CD4-positive, alpha-beta T cell (primary cell): ENCODE measurements at regions not wholly inside any gene's neighbourhood (a gene's known extent, or its start where the extent isn't known, plus 50 kb on each side); places are given as distances from the start of the nearest gene placed in this dataset.

Experiments used
- ATAC-seq: fragments of 200-7000 bp; cut with Tn5 transposase; one replicate; pipeline ENCODE4 v1.10.0; 2022; ENCODE audit warnings: mild to moderate bottlenecking; ENCODE audit not compliant: poor library complexity
- CTCF ChIA-PET: fragments of 350-600 bp; sonication (Branson Sonifier 250); formaldehyde crosslinking; loops from one replicate; lab custom pipeline; 2021; ENCODE audit warnings: antibody characterized with exemption, inconsistent platforms; lab: Charles Lee
- POLR2A ChIA-PET: fragments of 350-600 bp; sonication (Branson Sonifier 250); formaldehyde crosslinking; loops from one replicate; lab custom pipeline; 2021; ENCODE audit warnings: antibody characterized with exemption, inconsistent platforms; lab: Charles Lee
- DNase-seq, 14 experiments: peaks; one replicate each; pipeline ENCODE4 v3.0.0-alpha.2; 2013 to 2020; ENCODE audit warnings: mixed read lengths in 2 of 14
- H3K27ac ChIP-seq, 2 donors: one replicate each; pipeline versions ENCODE4 v1.5.1 to v1.7.0; 2013; ENCODE audit warnings: low read length in 2 of 2, low read depth in 1 of 2, mild to moderate bottlenecking in 1 of 2
- H3K27me3 ChIP-seq, 2 experiments: 1 replicate in 1 of 2; 2 replicates in 1 of 2; pipeline versions ENCODE4 v1.6.1 to v1.7.0; 2013; ENCODE audit warnings: low read length in 2 of 2, control low read depth in 1 of 2, mild to moderate bottlenecking in 1 of 2, moderate library complexity in 1 of 2; ENCODE audit not compliant: insufficient read depth in 2 of 2, control insufficient read depth in 1 of 2
- H3K36me3 ChIP-seq: one replicate; pipeline ENCODE4 v1.6.1; 2013; ENCODE audit warnings: low read length, control low read depth; ENCODE audit not compliant: insufficient read depth
- H3K4me1 ChIP-seq: one replicate; pipeline ENCODE4 v1.6.1; 2013; ENCODE audit warnings: low read length, control low read depth; ENCODE audit not compliant: insufficient read depth
- H3K4me3 ChIP-seq: one replicate; pipeline ENCODE4 v1.5.1; 2013; ENCODE audit warnings: mild to moderate bottlenecking, low read length, moderate library complexity
- H3K9me3 ChIP-seq, 2 experiments: 1 replicate in 1 of 2; 2 replicates in 1 of 2; pipeline versions ENCODE4 v1.6.1 to v1.7.0; 2013; ENCODE audit warnings: low read length in 2 of 2, mild to moderate bottlenecking in 2 of 2, control low read depth in 1 of 2, moderate library complexity in 1 of 2; ENCODE audit not compliant: control insufficient read depth in 1 of 2, insufficient read depth in 1 of 2
- H3K27ac Mint-ChIP-seq: one replicate; pipeline ENCODE4 v1.8.0; 2020; ENCODE audit warnings: mixed read lengths
- H3K27me3 Mint-ChIP-seq: one replicate; pipeline ENCODE4 v1.8.0; 2021; ENCODE audit warnings: mixed read lengths
- H3K36me3 Mint-ChIP-seq: one replicate; pipeline ENCODE4 v1.8.0; 2021; ENCODE audit warnings: low read depth, mixed read lengths
- H3K4me1 Mint-ChIP-seq: one replicate; pipeline ENCODE4 v1.8.0; 2021; ENCODE audit warnings: low read depth, mixed read lengths
- H3K4me3 Mint-ChIP-seq: one replicate; pipeline ENCODE4 v1.8.0; 2020; ENCODE audit warnings: mild to moderate bottlenecking, mixed read lengths
- H3K9me3 Mint-ChIP-seq: one replicate; pipeline ENCODE4 v1.8.0; 2020; ENCODE audit warnings: mixed read lengths
- CTCF ChIP-seq: fragments of 200-600 bp; IDR thresholded peaks from one replicate; pipeline ENCODE4 v1.8.0; 2022; ENCODE audit warnings: antibody characterized with exemption, mild to moderate bottlenecking
- intact Hi-C, 2 experiments: fragments of 100-400 bp; cut with DNase I in 1 of 2; cut with micrococcal nuclease in 1 of 2; formaldehyde crosslinking; loops; one replicate each; pipeline versions ENCODE4 v1.15.1 to v1.9.0; 2023 to 2025; cut with DNase I, micrococcal nuclease

GRCh38 chr6:155584006-155584405, 128.4 kb upstream of the NOX3 start:
- Histone ChIP-seq H3K4me1 (no peaks in the 10 kb centered on the region), H3K9me3 (peaks cover 0 to 3% of the 10 kb centered on the region in 2 experiments), H3K27me3 (no peaks in the 10 kb centered on the region), H3K36me3 (no peaks in the 10 kb centered on the region), H3K27ac (no peak overlapping the region), H3K4me3 (no peak overlapping the region)
- Mint-ChIP-seq H3K27me3 (no peaks in the 10 kb centered on the region), H3K27ac (no peak overlapping the region), H3K9me3 (no peaks in the 10 kb centered on the region), H3K4me3 (no peak overlapping the region), H3K36me3 (no peaks in the 10 kb centered on the region), H3K4me1 (no peaks in the 10 kb centered on the region)
- POLR2A ChIA-PET = no interaction called here
- DNase-seq = no peak
- ATAC-seq = no peak
- CTCF ChIA-PET = no interaction called here
- intact Hi-C loops = no loop called here
- TF ChIP-seq CTCF = no peak

GRCh38 chr6:155582016-155582991, 126.7 kb upstream of the NOX3 start:
- H3K36me3 ChIP-seq = no peaks in the 10 kb centered on the region
- Mint-ChIP-seq H3K27me3 (peaks cover 4% of the 10 kb centered on the region), H3K9me3 (no peaks in the 10 kb centered on the region), H3K4me3 (no peak overlapping the region), H3K4me1 (no peaks in the 10 kb centered on the region), H3K27ac (no peak overlapping the region), H3K36me3 (no peaks in the 10 kb centered on the region)
- CTCF ChIA-PET = no interaction called here
- H3K4me1 ChIP-seq = no peaks in the 10 kb centered on the region
- no peak for ATAC-seq
- H3K9me3 ChIP-seq = peaks cover 0 to 3% of the 10 kb centered on the region in 2 experiments
- no peaks in the 10 kb centered on the region for H3K27me3 ChIP-seq
- no peak for DNase-seq
- intact Hi-C loops = no loop called here
- TF ChIP-seq CTCF = no peak
- POLR2A ChIA-PET = no interaction called here
- no peak overlapping the region for H3K4me3 ChIP-seq
- no peak overlapping the region for H3K27ac ChIP-seq

- POLR2A ChIA-PET = no interaction called here
- H3K4me1 Mint-ChIP-seq = no peaks in the 10 kb centered on the region
- TF ChIP-seq CTCF = no peak
- Histone ChIP-seq H3K4me3 (no peak overlapping the region), H3K9me3 (peaks cover 0 to 3% of the 10 kb centered on the region in 2 experiments), H3K36me3 (no peaks in the 10 kb centered on the region), H3K27me3 (no peaks in the 10 kb centered on the region), H3K27ac (no peak overlapping the region), H3K4me1 (no peaks in the 10 kb centered on the region)
- no peaks in the 10 kb centered on the region for H3K9me3 Mint-ChIP-seq
- H3K27ac Mint-ChIP-seq = no peak overlapping the region
- ATAC-seq (no peak), DNase-seq (no peak)
- H3K36me3 Mint-ChIP-seq = no peaks in the 10 kb centered on the region
- CTCF ChIA-PET = interaction anchor here (0.9 kb wide), 1 partner anchor 8 kb away, joined by 3 read pairs; no protein-coding TSS in a partner anchor
- H3K27me3 Mint-ChIP-seq = peaks cover 4% of the 10 kb centered on the region
- intact Hi-C loops = no loop called here
- no peak overlapping the region for H3K4me3 Mint-ChIP-seq
These were observed 125.3 kb upstream of the NOX3 start for GRCh38 chr6:155580904-155581303.
